SHP77 treated with DMSO at 0.1 percent for 48 hours (cell line): ENCODE measurements at regions not wholly inside any gene's neighbourhood (a gene's known extent, or its start where the extent isn't known, plus 50 kb on each side); places are given as distances from the start of the nearest gene placed in this dataset.

Experiments
- DNase-seq: peaks from one replicate; lab custom pipeline; 2025; lab: John Stamatoyannopoulos, UW

DNA sequence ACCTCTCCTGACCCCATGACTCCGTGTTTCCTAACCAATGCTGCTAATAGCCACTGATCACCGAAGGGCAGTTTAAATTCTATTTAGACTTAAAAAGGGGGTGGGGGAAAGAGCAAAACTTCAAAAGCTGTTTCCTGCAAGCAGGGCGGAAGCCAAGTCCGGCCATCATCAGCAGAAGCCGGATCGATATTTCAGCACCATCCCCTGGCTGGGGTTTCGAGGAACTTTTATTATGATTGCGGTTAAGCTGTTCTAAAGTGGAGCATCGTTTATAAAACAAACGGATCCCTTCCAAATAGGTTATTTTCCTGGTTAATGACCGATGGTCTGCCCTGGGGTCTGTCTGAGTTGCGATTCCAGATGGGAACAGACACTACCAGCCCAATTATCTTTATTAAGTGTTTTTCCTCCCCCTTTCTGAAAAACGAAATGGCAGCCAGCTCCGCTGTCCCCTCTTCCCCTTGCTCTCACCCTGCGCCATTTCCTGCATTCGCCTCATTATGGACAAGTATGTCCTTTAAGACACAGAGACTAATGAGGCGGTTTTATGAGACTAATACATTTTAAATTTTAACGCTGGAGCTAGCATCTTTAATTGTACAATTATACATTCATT lies 76.1 kb upstream of the IRX3 start:
- DNase-seq: no peak

DNA sequence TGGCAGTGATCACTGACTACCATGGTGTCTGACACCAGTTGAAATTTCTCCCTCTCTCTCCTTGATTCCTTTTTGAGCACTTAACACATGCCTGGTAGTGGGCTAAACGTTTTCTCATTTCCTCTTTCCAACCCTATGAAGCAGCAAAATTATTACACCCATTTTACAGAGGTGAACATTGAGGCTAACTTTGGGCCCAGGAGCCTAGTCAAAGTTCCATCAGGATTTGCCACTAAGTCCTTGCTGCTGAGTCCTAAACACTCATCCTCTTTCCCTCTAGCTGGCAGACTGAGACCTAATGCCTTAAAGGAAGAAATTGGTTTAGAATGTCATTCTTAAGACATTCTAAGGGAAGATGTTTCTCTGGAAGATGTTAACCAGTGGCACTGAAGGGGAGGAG lies 74.7 kb upstream of the IRX3 start:
- no peak for DNase-seq

DNA sequence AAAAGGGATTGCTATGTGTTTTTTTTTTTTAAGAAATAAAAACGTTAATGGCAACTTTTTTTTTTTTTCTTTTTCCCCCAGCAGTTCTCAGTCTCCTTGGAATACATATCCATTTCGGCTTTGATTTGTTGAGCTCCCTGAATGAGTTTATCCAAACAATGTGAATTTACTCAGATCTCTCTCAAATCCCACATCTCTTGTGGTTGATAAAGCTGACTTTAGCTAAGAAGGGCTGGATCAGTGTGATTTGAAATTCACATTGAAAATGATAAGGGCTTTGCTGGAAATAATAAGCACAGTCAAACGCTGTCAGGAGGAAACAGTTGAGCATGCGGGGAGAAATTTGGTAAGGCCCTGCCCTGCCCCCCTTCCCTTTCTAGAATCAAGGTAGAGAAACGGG lies 74.1 kb upstream of the IRX3 start:
- DNase-seq: no peak

GRCh38 chr16:54359555-54359954 lies 73.0 kb upstream of the IRX3 start:
- DNase-seq: no peak

- no peak for DNase-seq
These were observed 72.5 kb upstream of the IRX3 start for GRCh38 chr16:54359081-54359480.

DNA sequence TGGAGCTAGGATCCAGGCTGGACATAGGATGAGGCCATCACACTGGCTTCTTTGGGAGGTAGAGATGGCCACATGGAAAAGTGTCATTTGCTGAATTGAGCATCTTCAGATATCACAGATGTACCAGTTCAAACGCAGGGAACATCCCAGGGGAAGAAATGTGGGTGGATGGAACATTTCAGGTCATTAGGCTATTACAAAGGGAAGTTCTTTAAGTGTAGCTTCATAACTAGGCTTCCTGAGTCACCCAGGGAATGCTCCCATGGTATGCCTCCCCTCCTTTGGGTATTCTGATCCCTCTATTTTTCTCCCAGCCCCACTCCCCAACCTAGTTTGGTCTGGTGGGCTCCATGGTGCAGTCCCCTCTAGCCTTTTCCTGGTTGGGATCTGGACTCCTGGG lies 69.8 kb upstream of the IRX3 start:
- DNase-seq: no peak

DNA sequence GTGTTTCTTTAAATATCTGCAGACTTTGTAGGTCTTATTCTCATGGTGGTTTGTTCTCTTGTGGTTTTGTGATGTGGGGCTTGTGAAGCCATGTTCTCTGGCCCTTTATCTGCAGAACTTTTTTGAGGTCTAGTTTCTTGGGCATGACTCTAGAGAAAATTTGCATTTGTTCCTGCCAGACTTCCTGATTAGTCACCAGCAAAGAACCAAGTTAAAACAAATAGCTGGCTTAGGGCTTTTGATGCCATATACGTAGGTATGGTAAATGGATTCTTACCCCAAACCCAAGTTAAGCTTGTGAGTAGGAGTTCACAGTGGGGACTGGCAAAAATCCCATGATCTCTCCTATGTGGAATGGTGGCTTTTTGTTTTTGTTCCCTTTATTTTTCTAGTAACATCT lies 68.7 kb upstream of the IRX3 start:
- no peak for DNase-seq

DNA sequence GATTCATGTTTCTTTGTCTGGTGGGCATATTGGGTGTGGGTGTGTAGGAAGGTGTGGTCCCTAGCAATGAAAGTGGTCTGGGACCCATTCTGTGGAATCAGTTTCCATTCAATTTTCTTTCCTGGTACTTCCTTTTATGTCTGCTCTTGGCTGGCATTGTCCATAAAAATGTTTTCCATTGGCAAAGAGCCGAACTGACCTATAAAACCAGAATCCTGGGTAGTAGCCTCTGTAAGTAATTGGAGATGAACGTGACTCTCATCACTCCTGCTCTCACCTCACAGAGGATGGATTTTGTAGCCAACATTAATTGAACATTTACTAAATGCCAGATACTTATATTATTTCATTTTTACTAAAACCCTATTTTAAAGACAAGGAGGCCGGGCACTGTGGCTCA lies 66.5 kb upstream of the IRX3 start:
- DNase-seq: no peak

GRCh38 chr16:54351171-54351570 lies 64.6 kb upstream of the IRX3 start:
- DNase-seq: no peak

DNA sequence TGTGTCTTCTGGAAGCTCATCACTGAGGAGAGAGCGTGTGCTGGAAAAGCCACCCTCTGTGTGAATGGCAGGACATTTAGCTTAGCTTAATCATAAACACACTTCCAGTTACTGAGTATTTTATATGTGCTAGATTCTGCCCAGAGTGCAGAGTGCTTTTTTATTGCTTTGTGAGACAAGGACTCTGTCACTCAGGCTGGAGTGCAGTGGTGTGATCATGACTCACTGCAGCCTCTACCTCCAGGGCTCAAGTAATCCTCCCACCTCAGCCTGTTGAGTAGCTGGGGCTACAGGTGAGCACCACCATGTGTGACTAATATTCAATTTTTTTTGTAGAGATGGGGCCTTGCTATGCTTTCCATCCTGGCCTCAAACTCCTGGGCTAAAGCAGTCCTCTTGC lies 61.4 kb upstream of the IRX3 start:
- DNase-seq: no peak

DNA sequence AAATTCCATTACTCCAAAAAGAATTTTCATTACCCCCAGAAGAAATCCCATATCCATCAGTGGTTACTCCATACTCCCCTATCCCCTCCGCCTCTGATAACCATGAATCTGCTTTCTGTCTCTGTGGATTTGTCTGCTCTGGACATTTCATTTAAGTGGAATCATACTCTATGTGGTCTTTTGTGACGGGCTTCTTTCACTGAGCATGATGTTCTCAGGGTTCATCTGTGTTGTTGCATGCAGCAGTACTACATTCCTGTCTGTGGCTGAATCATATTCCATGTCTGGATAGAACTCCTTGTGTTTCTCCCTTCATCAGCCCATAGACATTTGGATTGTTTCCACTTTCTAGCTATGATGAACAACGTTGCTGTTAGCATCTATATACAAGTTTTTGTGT lies 59.5 kb upstream of the IRX3 start:
- DNase-seq: no peak

GRCh38 chr16:54344646-54345630 lies 58.4 kb upstream of the IRX3 start:
- DNase-seq: no peak

- no peak for DNase-seq
These were observed 56.4 kb upstream of the IRX3 start for GRCh38 chr16:54342966-54343365.

DNA sequence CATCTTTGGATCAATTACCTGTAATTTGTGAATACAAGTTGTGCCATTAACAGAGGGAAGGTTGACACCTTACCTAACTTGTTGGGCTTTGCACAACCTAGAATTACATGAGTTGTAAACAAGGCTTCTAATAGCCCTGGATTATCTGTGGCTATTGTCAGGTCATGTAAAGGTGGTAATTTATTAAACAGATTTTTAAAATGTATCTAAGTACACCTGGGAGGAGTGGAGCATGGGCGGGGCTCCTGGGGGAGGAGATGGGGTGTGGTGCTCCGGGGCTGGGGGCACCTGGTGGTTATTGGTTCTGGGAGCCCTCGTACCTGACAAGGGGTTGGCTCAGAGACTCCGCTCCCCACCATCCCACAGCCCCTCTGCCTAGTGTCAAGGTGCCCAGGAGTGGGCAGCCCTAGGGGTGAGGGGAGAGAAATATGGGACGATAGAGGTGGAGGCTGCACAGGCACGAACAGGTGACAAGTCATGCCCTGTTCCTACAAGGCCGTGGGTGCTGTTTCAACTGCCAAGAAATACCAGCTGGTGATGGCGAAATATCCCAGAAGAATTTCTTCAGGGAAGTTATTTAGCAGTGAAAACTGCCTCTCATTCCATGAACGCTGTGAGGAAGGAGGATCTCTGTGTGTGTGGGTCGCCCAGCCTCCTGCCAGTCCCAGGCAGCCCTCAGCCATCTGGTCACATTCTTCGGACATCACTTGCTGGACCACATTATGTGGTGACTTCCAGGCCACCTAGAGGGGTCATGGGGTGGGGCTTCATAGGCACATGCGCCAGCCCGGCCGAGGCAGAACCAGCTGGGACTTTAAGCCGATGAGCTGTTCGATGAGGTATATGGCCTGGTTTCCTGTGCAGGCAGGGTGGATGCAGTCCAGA lies 55.5 kb upstream of the IRX3 start:
- DNase-seq: no peak

GRCh38 chr16:54340531-54340930 lies 53.9 kb upstream of the IRX3 start:
- no peak for DNase-seq

DNA sequence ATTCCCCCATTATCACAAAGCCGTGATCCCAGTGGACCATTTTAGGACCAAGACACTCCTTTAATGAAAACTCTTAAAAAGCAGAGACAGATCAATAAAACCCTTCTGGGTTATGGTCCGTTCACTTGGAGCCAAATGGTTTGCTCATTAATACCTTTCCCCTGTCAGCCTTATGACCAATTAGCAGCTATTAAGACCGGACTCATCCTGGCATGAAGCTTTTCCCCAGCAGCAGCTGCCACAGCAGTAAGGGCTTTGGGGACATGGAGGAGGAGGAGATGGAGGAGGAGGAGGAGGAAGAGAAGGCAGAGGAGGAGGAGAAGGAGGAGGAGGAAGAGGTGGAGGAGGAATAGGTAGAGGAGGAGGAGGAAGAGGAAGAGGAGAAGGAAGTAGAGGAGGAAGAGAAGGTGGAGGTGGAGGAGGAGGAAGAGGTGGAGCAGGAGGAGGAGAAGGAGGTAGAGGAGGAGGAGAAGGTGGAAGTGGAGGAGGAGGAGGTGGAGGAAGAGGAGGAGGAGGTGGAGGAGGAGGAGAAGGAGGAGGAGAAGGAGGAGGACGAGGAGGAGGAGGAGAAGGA lies 50.1 kb upstream of the IRX3 start:
- DNase-seq: no peak
